Activated CD4-positive, alpha-beta memory T cell treated with anti-CD3 and anti-CD28 coated beads for 36 hours (primary cell): ENCODE measurements at regions not wholly inside any gene's neighbourhood (a gene's known extent, or its start where the extent isn't known, plus 50 kb on each side); places are given as distances from the start of the nearest gene placed in this dataset.
"Not testable (repeated sequence)": the region's sequence is repeated elsewhere in the genome, so short reads cannot be mapped to it uniquely, and the experiment has no call there.

ENCODE experiments used
- CTCF ChIA-PET: fragments of 350-600 bp; sonication (Branson Sonifier 250); formaldehyde crosslinking; loops from one replicate; lab custom pipeline; 2021; ENCODE audit warnings: antibody characterized with exemption, inconsistent platforms; lab: Charles Lee
- POLR2A ChIA-PET: fragments of 350-600 bp; sonication (Branson Sonifier 250); formaldehyde crosslinking; loops from one replicate; lab custom pipeline; 2021; ENCODE audit warnings: antibody characterized with exemption; lab: Charles Lee
- DNase-seq: peaks from one replicate; pipeline ENCODE4 v3.0.0-alpha.2; 2020
- H3K27ac Mint-ChIP-seq: one replicate; pipeline ENCODE4 v1.8.0; 2021; ENCODE audit warnings: mixed read lengths
- H3K27me3 Mint-ChIP-seq: one replicate; pipeline ENCODE4 v1.8.0; 2021; ENCODE audit warnings: mixed read lengths
- H3K36me3 Mint-ChIP-seq: one replicate; pipeline ENCODE4 v1.8.0; 2021; ENCODE audit warnings: mixed read lengths
- H3K4me1 Mint-ChIP-seq: one replicate; pipeline ENCODE4 v1.8.0; 2021; ENCODE audit warnings: low read depth, mixed read lengths
- H3K4me3 Mint-ChIP-seq: one replicate; pipeline ENCODE4 v1.8.0; 2021; ENCODE audit warnings: mild to moderate bottlenecking, mixed read lengths
- H3K9me3 Mint-ChIP-seq: one replicate; pipeline ENCODE4 v1.8.0; 2021; ENCODE audit warnings: mixed read lengths
- intact Hi-C: fragments of 100-400 bp; cut with micrococcal nuclease; formaldehyde crosslinking; loops from one replicate; pipeline ENCODE4 v1.15.1; 2023

DNA sequence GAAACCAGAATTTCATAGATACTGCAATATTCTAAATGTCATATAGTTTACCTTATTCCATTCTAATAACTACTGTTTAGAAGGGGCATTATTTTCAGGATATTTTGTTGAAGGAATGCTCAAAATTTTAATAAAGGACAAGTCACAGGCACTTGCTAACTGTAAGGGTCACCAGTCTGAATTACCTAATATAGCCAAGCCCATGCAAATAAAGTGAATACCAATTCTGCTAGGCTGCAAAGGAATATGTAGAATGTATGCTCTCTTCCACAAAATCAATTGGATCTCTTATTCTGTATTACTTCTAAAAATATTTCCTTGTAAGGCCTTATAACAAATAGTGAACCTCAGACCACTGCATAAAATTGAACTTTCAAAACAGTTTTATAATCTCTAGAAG is 52.3 kb upstream of the FAT4 start:
- intact Hi-C loops, result no loop called here
- H3K27me3 Mint-ChIP-seq, result no peaks in the 10 kb centered on the region
- no peaks in the 10 kb centered on the region for H3K9me3 Mint-ChIP-seq
- H3K4me1 Mint-ChIP-seq, result no peaks in the 10 kb centered on the region
- ChIA-PET CTCF (no interaction called here), POLR2A (no interaction called here)
- no peak overlapping the region for H3K27ac Mint-ChIP-seq
- DNase-seq, result no peak
- H3K4me3 Mint-ChIP-seq, result no peak overlapping the region
- H3K36me3 Mint-ChIP-seq, result no peaks in the 10 kb centered on the region

GRCh38 chr4:125262079-125262478 is 52.7 kb upstream of the FAT4 start:
- Mint-ChIP-seq H3K4me1 (no peaks in the 10 kb centered on the region), H3K27me3 (no peaks in the 10 kb centered on the region), H3K36me3 (no peaks in the 10 kb centered on the region), H3K27ac (no peak overlapping the region), H3K4me3 (no peak overlapping the region), H3K9me3 (no peaks in the 10 kb centered on the region)
- ChIA-PET CTCF (no interaction called here), POLR2A (no interaction called here)
- intact Hi-C loops, result no loop called here
- no peak for DNase-seq

DNA sequence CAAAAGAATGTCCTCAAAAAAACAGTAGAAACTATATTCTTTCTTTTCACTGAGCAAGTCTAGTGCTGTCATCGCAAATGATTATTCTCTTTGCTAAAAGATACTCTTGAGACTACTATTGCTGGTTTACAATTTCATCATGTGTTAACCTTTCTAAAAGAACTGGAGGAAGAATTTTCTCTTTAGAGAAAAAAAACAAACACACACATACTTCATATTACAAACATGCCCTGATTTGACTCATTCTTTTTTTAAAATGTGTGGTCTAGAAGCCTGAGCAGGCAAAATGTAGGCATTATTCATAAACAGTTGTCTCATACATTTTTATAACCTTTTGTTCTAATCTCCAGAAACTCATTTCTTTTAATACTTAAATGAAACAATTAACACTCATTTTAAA is 60.6 kb upstream of the FAT4 start:
- intact Hi-C loops, result no loop called here

GRCh38 chr4:125244848-125245450 is 69.8 kb upstream of the FAT4 start:
- H3K36me3 Mint-ChIP-seq, result no peaks in the 10 kb centered on the region
- no peak for DNase-seq
- ChIA-PET CTCF (no interaction called here), POLR2A (no interaction called here)
- H3K4me1 Mint-ChIP-seq, result no peaks in the 10 kb centered on the region
- intact Hi-C loops, result no loop called here
- no peaks in the 10 kb centered on the region for H3K27me3 Mint-ChIP-seq
- H3K9me3 Mint-ChIP-seq, result no peaks in the 10 kb centered on the region
- H3K4me3 Mint-ChIP-seq, result no peak overlapping the region
- no peak overlapping the region for H3K27ac Mint-ChIP-seq

More for the DNA sequence above, 60.6 kb upstream of the FAT4 start:
- H3K27ac Mint-ChIP-seq, result no peak overlapping the region
- no peaks in the 10 kb centered on the region for H3K4me1 Mint-ChIP-seq
- H3K36me3 Mint-ChIP-seq, result no peaks in the 10 kb centered on the region
- POLR2A ChIA-PET, result no interaction called here
- CTCF ChIA-PET, result no interaction called here
- H3K27me3 Mint-ChIP-seq, result no peaks in the 10 kb centered on the region
- H3K4me3 Mint-ChIP-seq, result no peak overlapping the region
- DNase-seq, result no peak
- H3K9me3 Mint-ChIP-seq, result no peaks in the 10 kb centered on the region

DNA sequence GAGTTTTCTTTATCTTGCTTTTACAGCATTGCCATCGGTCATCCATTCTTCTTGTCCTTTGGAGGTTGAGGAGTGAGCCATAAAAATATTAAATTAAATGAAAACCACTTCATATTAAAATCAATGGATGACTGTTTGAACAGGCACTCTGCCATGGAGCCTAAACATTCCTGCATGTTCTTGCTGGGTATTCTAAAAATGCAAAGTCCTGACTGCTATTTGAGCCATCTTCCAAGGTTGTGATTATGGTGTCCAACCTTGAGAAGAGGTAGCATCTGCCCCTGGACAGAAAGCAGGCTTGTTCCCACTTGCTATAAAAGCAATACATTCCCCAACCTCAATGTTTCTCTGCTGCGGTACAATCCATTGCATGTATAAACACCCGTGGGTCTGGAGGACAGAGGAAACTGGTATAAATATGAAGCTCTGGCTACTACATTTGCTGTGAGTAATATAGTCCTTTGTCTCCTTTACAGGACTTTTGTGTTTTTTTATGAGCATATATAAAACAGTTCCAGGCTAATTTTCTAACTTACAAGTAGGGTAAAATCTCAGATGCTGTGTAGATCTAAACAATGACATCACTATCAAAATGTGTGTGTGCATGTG is 70.9 kb upstream of the FAT4 start:
- no peaks in the 10 kb centered on the region for H3K36me3 Mint-ChIP-seq
- H3K9me3 Mint-ChIP-seq, result no peaks in the 10 kb centered on the region

DNA sequence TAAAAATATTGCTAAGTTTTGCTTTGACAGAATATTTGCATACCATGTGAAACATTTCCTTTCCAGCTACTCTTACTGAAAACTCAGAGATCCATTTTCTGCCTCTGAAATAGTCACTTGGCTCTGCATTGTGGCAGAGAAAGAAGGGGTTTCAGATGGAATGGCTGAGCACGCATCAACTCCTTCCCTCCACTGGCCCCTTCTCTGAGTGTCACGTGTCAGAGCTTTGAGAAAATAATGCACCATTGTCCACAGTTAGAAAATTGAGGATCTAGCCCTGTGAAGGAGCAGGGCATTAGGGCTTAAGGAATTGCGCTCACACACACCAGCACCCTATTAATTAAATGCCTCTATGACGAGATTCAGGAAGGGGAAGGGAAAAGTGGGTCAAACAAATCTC is 78.8 kb upstream of the FAT4 start:
- no peaks in the 10 kb centered on the region for H3K9me3 Mint-ChIP-seq
- no peak overlapping the region for H3K4me3 Mint-ChIP-seq
- no peak overlapping the region for H3K27ac Mint-ChIP-seq
- ChIA-PET CTCF (no interaction called here), POLR2A (interaction anchor here (0.5 kb wide), 1 partner anchor 11 kb away, joined by 4 read pairs; no protein-coding TSS in a partner anchor)
- no peaks in the 10 kb centered on the region for H3K27me3 Mint-ChIP-seq
- no peaks in the 10 kb centered on the region for H3K4me1 Mint-ChIP-seq
- H3K36me3 Mint-ChIP-seq, result no peaks in the 10 kb centered on the region
- intact Hi-C loops, result no loop called here
- DNase-seq, result no peak

More for the DNA sequence above, 70.9 kb upstream of the FAT4 start:
- ChIA-PET POLR2A (no interaction called here), CTCF (interaction anchor here (0.7 kb wide), 1 partner anchor 11 kb away, joined by 3 read pairs; no protein-coding TSS in a partner anchor)
- Mint-ChIP-seq H3K27ac (no peak overlapping the region), H3K27me3 (no peaks in the 10 kb centered on the region), H3K4me3 (no peak overlapping the region), H3K4me1 (no peaks in the 10 kb centered on the region)
- DNase-seq, result no peak
- intact Hi-C loops, result no loop called here

DNA sequence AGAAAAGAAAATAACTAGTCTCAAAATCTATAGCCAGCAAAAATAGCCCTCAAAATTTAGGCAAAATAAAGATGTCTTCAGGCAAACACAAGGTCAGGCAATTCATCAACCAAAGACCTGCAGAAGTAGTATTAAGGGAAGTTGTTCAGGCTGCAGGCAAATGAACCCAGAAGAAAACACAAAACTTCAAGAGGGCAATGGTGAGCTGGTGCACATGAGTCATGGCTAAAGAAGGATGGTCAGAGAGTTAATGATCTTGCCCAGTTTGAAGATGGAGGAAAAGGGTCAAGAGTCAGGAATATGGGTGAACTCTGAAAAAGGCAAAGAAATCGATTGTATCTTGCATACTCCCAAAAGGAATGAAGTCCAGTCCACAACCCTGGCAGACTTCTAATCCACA is 83.1 kb upstream of the FAT4 start:
- Mint-ChIP-seq H3K9me3 (no peaks in the 10 kb centered on the region), H3K4me3 (no peak overlapping the region), H3K36me3 (no peaks in the 10 kb centered on the region), H3K4me1 (no peaks in the 10 kb centered on the region), H3K27ac (no peak overlapping the region), H3K27me3 (no peaks in the 10 kb centered on the region)
- ChIA-PET POLR2A (no interaction called here), CTCF (no interaction called here)
- no peak for DNase-seq
- intact Hi-C loops, result no loop called here

DNA sequence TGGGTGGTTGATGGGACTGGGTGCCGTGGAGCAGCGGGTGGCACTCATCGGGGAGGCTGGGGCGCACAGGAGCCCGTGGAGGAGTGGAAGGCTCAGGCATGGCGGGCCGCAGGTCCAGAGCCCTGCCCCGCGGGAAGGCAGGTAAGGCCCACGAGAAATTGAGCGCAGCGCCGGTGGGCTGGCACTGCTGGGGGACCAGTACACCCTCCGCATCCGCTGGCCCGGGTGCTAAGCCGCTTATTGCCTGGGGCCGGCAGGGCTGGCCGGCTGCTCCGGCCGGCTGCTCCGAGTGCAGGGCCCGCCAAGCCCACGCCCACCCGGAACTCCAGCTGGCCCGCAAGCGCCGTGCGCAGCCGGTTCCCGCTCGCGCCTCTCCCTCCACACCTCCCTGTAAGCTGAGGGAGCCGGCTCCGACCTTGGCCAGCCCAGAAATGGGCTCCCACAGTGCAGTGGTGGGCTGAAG is 85.1 kb upstream of the FAT4 start:
- CTCF ChIA-PET, result no interaction called here
- no peaks in the 10 kb centered on the region for H3K27me3 Mint-ChIP-seq

GRCh38 chr4:125225806-125226205 is 88.9 kb upstream of the FAT4 start:
- ChIA-PET POLR2A (no interaction called here), CTCF (no interaction called here)
- Mint-ChIP-seq H3K9me3 (no peaks in the 10 kb centered on the region), H3K27me3 (no peaks in the 10 kb centered on the region), H3K4me1 (no peaks in the 10 kb centered on the region), H3K36me3 (no peaks in the 10 kb centered on the region), H3K27ac (no peak overlapping the region), H3K4me3 (no peak overlapping the region)
- no peak for DNase-seq
- intact Hi-C loops, result no loop called here

More for the DNA sequence above, 85.1 kb upstream of the FAT4 start:
- Mint-ChIP-seq H3K4me1 (no peaks in the 10 kb centered on the region), H3K4me3 (no peak overlapping the region), H3K9me3 (no peaks in the 10 kb centered on the region), H3K36me3 (no peaks in the 10 kb centered on the region), H3K27ac (no peak overlapping the region)
- intact Hi-C loops, result no loop called here
- POLR2A ChIA-PET, result no interaction called here
- no peak for DNase-seq

DNA sequence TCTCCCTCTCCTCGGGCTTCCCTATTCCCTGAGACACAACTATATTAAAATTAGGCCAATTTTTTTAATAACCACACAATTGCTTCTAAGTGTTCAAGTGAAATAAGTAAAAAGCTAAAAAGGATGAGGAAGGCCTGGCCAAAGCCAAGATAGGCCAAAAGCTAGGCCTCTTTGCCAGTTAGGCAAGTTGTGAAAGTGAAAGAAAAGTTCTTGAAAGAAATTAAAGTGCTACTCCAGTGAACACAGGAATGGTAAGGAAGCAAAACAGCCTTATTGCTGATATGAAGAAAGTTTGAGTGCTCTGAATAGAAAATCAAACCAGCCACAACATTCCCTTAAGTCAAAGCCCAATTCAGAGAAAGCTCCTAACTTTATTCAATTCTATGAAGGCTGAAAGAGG is 114.2 kb upstream of the FAT4 start:
- Mint-ChIP-seq H3K27ac (no peak overlapping the region), H3K4me3 (no peak overlapping the region), H3K27me3 (no peaks in the 10 kb centered on the region), H3K9me3 (peaks cover 5% of the 10 kb centered on the region), H3K36me3 (no peaks in the 10 kb centered on the region), H3K4me1 (no peaks in the 10 kb centered on the region)
- intact Hi-C loops, result no loop called here
- DNase-seq, result no peak
- CTCF ChIA-PET, result interaction anchor here (0.6 kb wide), 1 partner anchor 1981 kb away, joined by 3 read pairs; no protein-coding TSS in a partner anchor
- POLR2A ChIA-PET, result no interaction called here

DNA sequence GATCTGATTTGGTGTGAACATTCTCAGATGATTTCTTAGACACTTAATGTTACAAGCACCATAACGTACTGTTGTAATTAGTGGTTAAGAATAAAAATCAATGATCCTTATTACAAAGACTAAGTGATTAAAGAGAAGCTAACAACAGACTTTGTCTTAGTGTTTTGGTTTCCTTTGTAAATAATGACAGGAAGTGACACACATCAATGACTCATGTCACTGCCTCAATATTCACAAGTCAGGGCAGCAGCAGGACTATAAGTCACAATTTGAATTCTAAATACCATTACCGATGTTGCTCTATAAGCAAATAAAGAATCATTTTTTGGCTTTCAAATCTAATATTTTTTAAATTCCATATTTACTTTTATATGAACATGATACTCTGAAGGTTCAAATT is 115.8 kb upstream of the FAT4 start:
- Mint-ChIP-seq H3K4me1 (no peaks in the 10 kb centered on the region), H3K4me3 (no peak overlapping the region), H3K27ac (no peak overlapping the region), H3K36me3 (no peaks in the 10 kb centered on the region), H3K9me3 (no peaks in the 10 kb centered on the region), H3K27me3 (no peaks in the 10 kb centered on the region)
- intact Hi-C loops, result no loop called here
- POLR2A ChIA-PET, result no interaction called here
- CTCF ChIA-PET, result no interaction called here
- DNase-seq, result no peak

DNA sequence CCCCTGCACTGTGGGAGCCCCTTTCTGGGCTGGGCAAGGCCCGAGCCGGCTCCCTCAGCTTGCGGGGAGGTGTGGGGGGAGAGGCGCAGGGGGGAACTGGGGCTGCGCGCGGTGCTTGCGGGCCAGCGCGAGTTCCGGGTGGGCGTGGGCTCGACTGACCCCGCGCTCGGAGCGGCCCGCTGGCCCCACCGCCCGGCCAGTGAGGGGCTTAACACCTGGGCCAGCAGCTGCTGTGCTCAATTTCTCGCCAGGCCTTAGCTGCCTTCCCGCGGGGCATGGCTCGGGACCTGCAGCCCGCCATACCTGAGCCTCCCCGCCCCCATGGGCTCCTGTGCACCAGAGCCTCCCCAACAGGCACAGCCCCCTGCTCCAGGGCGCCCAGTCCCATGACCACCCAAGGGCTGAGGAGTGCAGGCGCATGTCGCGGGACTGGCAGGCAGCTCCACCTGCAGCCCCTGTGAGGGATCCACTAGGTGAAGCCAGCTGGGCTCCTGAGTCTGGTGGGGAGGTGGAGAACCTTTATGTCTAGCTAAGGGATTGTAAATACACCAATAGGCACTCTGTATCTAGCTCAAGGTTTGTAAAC is 122.8 kb upstream of the FAT4 start:
- H3K9me3 Mint-ChIP-seq, H3K27me3 Mint-ChIP-seq, H3K27ac Mint-ChIP-seq, POLR2A ChIA-PET, intact Hi-C loops, CTCF ChIA-PET, H3K4me3 Mint-ChIP-seq, H3K4me1 Mint-ChIP-seq, DNase-seq, H3K36me3 Mint-ChIP-seq: not testable (repeated sequence)

DNA sequence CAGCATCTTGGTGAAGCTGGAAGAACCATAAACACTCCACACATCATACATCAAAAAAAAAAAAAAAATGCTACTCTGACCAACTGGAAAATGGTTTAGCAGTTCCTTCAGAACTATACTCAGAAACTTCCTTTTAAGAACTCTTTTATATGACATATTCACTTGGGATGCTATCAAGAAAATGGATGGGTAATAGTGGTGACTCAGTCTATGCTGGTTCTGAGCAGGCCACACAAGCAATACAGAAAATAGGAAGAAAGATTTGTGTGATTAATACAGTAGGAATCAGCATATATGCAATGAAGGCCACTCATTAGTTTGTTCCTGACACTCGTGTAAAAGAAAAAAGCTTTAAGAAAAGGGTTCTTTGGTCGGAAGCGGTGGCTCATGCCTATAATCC is 123.5 kb upstream of the FAT4 start:
- Mint-ChIP-seq H3K27me3 (no peaks in the 10 kb centered on the region), H3K27ac (no peak overlapping the region), H3K4me3 (no peak overlapping the region), H3K9me3 (no peaks in the 10 kb centered on the region), H3K36me3 (no peaks in the 10 kb centered on the region), H3K4me1 (no peaks in the 10 kb centered on the region)
- ChIA-PET POLR2A (no interaction called here), CTCF (no interaction called here)
- intact Hi-C loops, result no loop called here
- DNase-seq, result no peak
